Endothelial cell (in vitro differentiated cells): ENCODE measurements at regions not wholly inside any gene's neighbourhood (a gene's known extent, or its start where the extent isn't known, plus 50 kb on each side); places are given as distances from the start of the nearest gene placed in this dataset.

Experiments
- DNase-seq: peaks from one replicate; pipeline ENCODE4 v3.0.0; 2021; ENCODE audit warnings: low spot score
- H3K27ac Mint-ChIP-seq: one replicate; pipeline ENCODE4 v1.8.0; 2021; ENCODE audit warnings: mixed read lengths, inconsistent platforms; ENCODE audit not compliant: unreplicated experiment
- H3K27me3 Mint-ChIP-seq: one replicate; pipeline ENCODE4 v1.8.0; 2021; ENCODE audit warnings: mild to moderate bottlenecking, moderate library complexity, mixed read lengths, inconsistent platforms; ENCODE audit not compliant: unreplicated experiment
- H3K36me3 Mint-ChIP-seq: one replicate; pipeline ENCODE4 v1.8.0; 2021; ENCODE audit warnings: mild to moderate bottlenecking, low read depth, mixed read lengths, inconsistent platforms; ENCODE audit not compliant: unreplicated experiment
- H3K4me1 Mint-ChIP-seq: one replicate; pipeline ENCODE4 v1.8.0; 2021; ENCODE audit warnings: mild to moderate bottlenecking, mixed read lengths, inconsistent platforms; ENCODE audit not compliant: unreplicated experiment
- H3K4me3 Mint-ChIP-seq: one replicate; pipeline ENCODE4 v1.8.0; 2021; ENCODE audit warnings: mild to moderate bottlenecking, mixed read lengths, inconsistent platforms; ENCODE audit not compliant: unreplicated experiment
- H3K9me3 Mint-ChIP-seq: one replicate; pipeline ENCODE4 v1.8.0; 2021; ENCODE audit warnings: mixed read lengths, inconsistent platforms; ENCODE audit not compliant: unreplicated experiment
- CTCF ChIP-seq: fragments of 200-600 bp; sonication (generic); IDR thresholded peaks from one replicate; pipeline ENCODE4 v1.5.0; 2021; ENCODE audit warnings: antibody characterized with exemption; ENCODE audit not compliant: unreplicated experiment

GRCh38 chr20:10984913-10985312, 311.1 kb upstream of the JAG1 start:
- Mint-ChIP-seq H3K4me3 (no peak overlapping the region), H3K27ac (no peak overlapping the region), H3K9me3 (no peaks in the 10 kb centered on the region), H3K4me1 (no peaks in the 10 kb centered on the region), H3K36me3 (no peaks in the 10 kb centered on the region), H3K27me3 (peaks cover 6% of the 10 kb centered on the region)
- no peak for TF ChIP-seq CTCF
- no peak for DNase-seq

DNA sequence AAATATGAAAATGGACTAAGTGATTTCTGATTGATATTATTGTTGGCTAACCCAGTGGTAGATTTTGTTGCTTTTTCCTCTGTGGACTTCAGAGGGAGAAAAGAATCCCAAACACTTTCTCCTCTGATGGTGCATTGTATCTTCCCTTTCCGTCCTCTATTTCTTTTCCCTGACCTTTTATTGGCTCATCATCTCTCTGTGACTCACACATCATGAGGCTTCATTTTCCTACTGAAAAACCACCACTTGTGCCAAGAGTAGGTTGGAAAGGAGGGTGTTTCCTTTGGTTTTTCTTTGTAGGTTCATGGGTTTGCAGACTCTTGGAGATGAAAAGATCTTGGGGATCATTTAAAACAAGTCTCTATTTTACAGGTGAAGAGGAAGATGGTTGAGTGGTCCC, 311.7 kb upstream of the JAG1 start:
- DNase-seq: no peak
- H3K27me3 Mint-ChIP-seq: peaks cover 6% of the 10 kb centered on the region
- no peak for TF ChIP-seq CTCF
- no peak overlapping the region for H3K27ac Mint-ChIP-seq
- H3K4me1 Mint-ChIP-seq: no peaks in the 10 kb centered on the region
- no peaks in the 10 kb centered on the region for H3K36me3 Mint-ChIP-seq
- H3K4me3 Mint-ChIP-seq: no peak overlapping the region
- H3K9me3 Mint-ChIP-seq: no peaks in the 10 kb centered on the region

- Mint-ChIP-seq H3K36me3 (no peaks in the 10 kb centered on the region), H3K27me3 (peaks cover 7% of the 10 kb centered on the region), H3K4me1 (no peaks in the 10 kb centered on the region), H3K9me3 (no peaks in the 10 kb centered on the region), H3K27ac (no peak overlapping the region), H3K4me3 (no peak overlapping the region)
- DNase-seq: no peak
- no peak for TF ChIP-seq CTCF
These were observed 312.8 kb upstream of the JAG1 start for GRCh38 chr20:10986586-10986985.

- no peak overlapping the region for H3K27ac Mint-ChIP-seq
- TF ChIP-seq CTCF: no peak
- no peaks in the 10 kb centered on the region for H3K36me3 Mint-ChIP-seq
- no peak overlapping the region for H3K4me3 Mint-ChIP-seq
- peaks cover 7% of the 10 kb centered on the region for H3K27me3 Mint-ChIP-seq
- H3K4me1 Mint-ChIP-seq: no peaks in the 10 kb centered on the region
- no peak for DNase-seq
- no peaks in the 10 kb centered on the region for H3K9me3 Mint-ChIP-seq
These were observed 314.0 kb upstream of the JAG1 start for GRCh38 chr20:10987651-10988383.

- no peak for DNase-seq
- Mint-ChIP-seq H3K9me3 (no peaks in the 10 kb centered on the region), H3K4me3 (no peak overlapping the region), H3K36me3 (no peaks in the 10 kb centered on the region), H3K4me1 (no peaks in the 10 kb centered on the region), H3K27ac (no peak overlapping the region), H3K27me3 (peaks cover 1% of the 10 kb centered on the region)
- TF ChIP-seq CTCF: no peak
These were observed 317.0 kb upstream of the JAG1 start for GRCh38 chr20:10990625-10991382.
